Lower leg skin (tissue), 3 donors: ENCODE measurements at regions not wholly inside any gene's neighbourhood (a gene's known extent, or its start where the extent isn't known, plus 50 kb on each side); places are given as distances from the start of the nearest gene placed in this dataset.

Source experiments
- POLR2A ChIP-seq, 2 donors: fragments of 450-650 bp; IDR thresholded peaks; one replicate each; pipeline ENCODE4 v1.6.1; 2016 to 2017; ENCODE audit warnings: antibody characterized with exemption in 2 of 2, mild to moderate bottlenecking in 1 of 2, moderate library complexity in 1 of 2
- TF ChIP-seq, protein P1 (sequence below), 3 donors: fragments of 450-650 bp; IDR thresholded peaks; one replicate each; pipeline ENCODE4 v1.5.1; 2016; ENCODE audit warnings: antibody characterized with exemption in 3 of 3, mild to moderate bottlenecking in 3 of 3, moderate library complexity in 2 of 3

DNA sequence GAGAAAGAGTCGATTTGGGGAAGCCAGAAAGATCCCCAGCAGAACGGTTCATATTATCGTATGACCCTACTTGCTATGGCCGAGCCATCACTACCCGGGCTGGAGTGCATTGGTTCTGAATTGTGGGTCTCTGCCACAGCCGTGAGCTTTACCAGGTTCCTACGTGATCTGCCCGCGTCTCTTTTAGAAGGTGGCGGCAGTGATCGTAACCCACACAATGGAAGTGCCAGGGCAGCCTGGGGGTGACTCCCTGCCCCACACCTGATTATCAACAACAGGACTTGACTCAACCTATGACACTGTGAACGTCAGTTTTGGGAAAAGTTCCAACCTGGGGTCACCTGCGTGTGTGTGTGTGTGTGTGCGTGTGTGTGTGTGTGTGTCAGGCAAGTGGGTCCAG, 90.8 kb downstream of the SHOX start:
- no peak for TF ChIP-seq POLR2A (IDR thresholded peaks at IDR 0.05)
- TF ChIP-seq, protein P1, sequence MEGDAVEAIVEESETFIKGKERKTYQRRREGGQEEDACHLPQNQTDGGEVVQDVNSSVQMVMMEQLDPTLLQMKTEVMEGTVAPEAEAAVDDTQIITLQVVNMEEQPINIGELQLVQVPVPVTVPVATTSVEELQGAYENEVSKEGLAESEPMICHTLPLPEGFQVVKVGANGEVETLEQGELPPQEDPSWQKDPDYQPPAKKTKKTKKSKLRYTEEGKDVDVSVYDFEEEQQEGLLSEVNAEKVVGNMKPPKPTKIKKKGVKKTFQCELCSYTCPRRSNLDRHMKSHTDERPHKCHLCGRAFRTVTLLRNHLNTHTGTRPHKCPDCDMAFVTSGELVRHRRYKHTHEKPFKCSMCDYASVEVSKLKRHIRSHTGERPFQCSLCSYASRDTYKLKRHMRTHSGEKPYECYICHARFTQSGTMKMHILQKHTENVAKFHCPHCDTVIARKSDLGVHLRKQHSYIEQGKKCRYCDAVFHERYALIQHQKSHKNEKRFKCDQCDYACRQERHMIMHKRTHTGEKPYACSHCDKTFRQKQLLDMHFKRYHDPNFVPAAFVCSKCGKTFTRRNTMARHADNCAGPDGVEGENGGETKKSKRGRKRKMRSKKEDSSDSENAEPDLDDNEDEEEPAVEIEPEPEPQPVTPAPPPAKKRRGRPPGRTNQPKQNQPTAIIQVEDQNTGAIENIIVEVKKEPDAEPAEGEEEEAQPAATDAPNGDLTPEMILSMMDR (IDR thresholded peaks at IDR 0.05), result no peak
